Germinal center (tissue), 1 donor: ENCODE measurements at regions not wholly inside any gene's neighbourhood (a gene's known extent, or its start where the extent isn't known, plus 50 kb on each side); places are given as distances from the start of the nearest gene placed in this dataset.
"Not testable (repeated sequence)": the region's sequence is repeated elsewhere in the genome, so short reads cannot be mapped to it uniquely, and the experiment has no call there.

Experiments
- DNase-seq: peaks from one replicate; pipeline ENCODE4 v3.0.0; 2012; ENCODE audit warnings: mixed read lengths, low spot score

DNA sequence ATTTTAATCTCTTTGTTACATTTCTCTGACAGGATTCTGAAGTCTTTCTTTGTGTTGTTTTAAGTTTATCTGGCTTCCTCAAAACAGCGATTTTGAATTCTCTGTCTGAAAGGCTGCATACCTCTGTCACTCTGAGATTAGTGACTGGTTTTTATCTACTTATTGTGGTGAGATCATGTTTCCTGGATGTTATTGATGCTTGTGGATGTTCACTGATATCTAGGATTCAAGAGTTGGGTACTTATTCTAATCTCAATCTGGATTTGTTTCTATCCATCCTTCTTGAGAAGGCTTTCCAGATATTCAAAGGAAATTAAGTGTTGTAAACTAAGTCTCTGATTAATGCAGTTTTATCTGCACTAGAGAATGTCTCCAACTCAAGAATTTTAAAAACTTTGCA lies 1076.1 kb upstream of the ADGRB3 start:
- no peak for DNase-seq

DNA sequence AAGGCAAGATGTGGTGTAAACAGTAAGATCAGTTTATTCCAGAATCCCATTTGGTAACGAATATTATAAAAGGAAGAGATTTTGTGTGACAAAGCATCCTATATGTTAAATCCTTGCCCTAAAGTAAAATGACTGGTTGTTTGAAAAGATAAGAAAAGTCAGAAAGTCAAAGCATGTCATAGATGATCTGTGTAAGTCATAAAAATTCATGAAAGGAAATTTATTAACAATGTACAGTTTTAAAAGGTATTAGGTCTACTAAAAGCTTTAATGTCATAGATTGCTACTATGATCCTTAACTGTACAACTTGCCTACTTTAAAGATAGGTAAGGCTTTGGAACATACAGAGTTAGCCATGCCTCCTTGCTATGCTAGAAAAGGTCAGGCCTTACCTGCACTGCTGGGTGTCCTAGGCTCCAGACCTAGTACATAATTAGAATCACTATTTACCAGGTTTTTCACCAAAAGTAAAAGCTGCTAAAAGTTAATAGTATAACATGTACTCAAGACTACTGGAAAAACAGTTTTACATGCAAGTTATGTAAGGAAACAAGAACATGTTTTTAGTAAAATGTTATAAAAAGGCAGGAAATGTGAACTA lies 1090.1 kb upstream of the ADGRB3 start:
- no peak for DNase-seq

DNA sequence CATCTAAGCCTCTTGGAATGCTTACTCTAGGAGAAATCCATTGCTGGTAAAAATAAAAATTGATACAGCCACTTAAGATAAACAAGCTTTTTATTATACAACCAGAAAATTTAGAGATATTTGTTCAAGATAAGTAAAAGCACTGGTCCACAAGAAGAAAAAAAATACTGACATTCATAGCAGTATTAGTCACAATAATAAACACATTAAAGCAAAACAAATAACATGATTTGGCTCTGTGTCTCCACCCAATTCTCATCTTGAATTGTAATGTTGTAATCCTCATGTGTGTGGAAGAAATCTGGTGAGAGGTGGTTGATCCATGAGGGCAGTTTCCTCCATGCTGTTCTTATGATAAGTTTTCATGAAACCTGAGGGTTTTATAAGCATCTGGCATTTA lies 1093.5 kb upstream of the ADGRB3 start:
- DNase-seq: no peak

DNA sequence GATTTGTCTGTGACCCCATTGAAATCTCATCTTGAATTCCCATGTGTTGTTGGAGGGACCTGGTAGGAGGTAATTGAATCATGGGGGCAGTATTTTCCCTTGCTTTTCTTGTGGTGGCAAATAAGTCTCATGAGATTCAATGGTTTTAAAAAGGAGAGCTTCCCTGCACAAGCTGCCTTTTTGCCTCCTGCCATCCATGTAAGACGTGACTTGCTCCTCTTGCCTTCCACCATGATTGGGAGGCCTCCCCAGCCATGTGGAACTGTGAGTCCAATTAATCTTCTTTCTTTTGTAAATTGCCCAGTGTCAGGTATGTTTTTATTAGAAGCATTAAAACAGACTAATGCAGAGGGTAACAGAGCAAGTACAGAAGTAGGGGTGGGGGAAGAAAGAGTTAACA lies 1097.0 kb upstream of the ADGRB3 start:
- DNase-seq: no peak

DNA sequence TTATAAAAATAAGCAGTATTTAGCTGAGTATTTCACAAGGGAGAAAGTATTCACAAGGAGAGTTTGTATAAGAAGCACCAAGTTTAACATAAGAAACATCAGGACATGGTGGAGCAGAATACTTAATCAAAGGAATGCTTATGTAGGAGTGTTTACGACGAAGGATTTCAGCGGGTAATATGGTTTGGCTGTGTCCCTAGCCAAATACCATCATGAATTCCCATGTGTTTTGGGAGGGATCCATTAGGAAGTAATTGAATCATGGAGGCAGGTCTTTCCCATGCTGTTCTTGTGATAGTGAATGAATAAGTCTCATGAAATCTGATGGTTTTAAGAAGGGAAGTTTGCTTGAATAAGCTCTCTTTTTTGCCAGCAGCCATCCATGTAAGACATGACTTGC lies 1099.1 kb upstream of the ADGRB3 start:
- no peak for DNase-seq

DNA sequence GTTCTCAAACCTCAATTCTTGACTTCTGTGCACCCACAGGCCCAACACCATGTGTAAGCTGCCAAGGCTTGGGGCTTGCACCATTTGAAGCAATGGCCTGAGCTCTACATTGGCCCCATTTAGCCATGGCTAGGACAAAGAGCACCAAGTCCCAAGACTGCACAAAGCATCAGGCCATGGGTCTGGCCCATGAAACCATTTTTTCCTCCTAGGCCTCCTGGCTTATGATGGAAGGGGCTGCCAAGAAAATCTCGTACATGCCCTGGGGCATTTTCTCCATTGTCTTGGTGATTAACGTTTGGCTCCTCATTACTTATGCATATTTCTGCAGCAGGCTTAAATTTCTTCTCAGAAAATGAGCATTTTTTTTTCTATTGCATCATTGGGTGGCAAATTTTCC lies 1128.7 kb upstream of the ADGRB3 start:
- no peak for DNase-seq

DNA sequence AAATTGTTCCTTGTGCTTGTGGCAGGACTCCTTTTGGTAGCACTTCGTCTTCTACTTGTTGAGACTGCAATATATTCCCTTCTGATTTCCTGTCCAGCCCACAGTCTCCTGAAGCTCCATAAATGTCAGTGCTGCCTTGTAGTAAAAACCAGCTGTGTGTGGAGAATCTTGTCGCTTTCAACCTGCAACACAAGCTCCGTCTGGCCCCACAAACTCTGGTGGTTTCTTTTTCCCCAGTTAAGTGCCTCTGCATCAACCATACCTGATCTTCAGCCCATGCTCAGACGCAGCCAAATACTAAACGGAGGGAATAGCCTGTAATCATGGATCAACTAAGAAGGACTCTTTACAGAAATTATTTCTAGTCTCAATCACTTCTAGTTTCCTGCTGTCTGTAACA lies 1133.3 kb upstream of the ADGRB3 start:
- DNase-seq: no peak

DNA sequence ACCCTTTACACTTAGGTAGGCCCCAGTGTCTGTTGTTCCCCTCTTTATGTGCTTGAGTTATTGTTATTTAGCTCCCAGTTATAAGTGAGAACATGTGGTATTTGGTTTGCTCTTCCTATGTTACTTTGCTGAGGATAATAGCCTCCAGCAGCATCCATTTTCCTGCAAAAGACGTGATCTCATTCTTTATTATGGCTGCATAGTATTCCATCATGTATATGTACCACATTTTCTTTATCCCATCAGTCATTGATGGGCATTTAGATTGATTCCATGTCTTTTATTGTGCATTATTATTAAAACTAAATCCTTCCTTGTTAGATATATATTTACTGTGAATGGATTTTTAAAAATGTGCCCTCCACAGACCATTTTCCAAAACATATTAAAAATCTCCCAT lies 1137.3 kb upstream of the ADGRB3 start:
- DNase-seq: no peak

DNA sequence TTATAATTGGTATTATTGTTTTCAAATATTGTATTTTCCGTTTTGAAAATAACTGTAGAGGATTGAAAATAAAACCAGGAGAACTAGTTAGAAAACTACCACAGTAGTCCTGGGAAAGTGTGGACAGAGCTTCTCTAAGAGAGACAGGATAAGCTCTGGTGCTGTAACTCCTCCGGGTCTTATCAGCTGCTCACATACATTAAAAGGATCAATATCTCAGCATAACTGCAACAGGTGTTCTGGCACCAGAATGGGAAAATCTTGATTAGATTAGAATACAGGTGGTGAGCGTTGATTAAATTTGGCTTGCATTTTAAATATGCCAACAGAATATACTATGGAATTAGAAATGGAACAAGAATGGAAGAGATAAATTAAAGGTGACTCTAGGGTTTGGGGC lies 1138.9 kb upstream of the ADGRB3 start:
- no peak for DNase-seq

DNA sequence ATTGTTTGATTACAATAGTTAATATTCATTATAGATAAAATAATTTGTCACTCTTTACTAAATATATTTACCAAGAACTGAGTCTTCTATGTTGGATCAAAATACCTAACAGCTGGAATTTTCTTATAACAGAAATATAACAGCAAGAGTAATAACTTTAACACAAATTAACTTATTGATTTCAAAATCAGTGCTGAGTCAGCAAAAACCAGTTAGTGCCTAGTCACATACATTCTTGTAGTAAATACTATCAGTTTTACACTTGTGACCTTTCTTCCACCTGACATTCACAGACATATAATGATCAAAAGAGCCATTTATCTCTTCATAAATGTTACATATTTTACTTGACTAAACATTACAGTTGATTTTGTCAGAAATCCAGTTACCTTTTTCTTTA lies 1141.4 kb upstream of the ADGRB3 start:
- no peak for DNase-seq

DNA sequence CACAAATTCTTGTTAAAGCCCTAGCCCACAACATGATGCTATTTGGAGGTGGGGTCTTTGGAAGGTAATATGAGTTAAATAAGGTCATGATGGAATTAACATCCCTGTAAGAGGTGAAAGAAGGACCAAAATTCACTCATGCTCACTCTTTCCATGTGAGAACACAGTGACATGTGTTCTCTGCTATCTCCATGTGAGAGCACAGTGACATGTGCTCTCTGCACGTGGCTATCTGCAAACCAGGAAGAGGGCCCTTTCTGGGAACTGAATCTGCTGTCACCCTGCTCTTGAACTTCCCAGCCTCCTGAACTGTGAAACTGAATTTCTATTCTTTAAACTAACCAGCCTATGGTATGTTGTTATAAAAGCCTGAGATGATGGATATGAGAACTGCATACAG lies 1159.4 kb upstream of the ADGRB3 start:
- DNase-seq: no peak

DNA sequence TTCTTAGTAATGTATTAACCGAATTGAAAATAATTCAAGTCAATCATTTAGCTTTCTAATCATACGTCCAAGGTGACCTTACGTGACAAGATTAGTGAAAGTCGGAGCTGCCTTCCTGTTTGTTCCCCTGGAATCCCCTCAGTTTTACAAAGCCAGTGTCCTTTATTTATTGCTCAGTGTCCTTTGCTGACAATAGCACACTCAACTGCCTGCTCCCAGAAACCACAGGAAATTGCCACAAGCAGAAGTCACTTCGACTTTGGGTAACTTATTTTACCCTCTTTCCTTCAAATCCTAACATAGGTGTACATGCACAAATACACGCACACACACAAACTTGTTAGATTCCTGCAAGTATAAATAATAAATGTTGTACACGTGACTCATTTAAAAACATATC lies 1167.7 kb upstream of the ADGRB3 start:
- no peak for DNase-seq

DNA sequence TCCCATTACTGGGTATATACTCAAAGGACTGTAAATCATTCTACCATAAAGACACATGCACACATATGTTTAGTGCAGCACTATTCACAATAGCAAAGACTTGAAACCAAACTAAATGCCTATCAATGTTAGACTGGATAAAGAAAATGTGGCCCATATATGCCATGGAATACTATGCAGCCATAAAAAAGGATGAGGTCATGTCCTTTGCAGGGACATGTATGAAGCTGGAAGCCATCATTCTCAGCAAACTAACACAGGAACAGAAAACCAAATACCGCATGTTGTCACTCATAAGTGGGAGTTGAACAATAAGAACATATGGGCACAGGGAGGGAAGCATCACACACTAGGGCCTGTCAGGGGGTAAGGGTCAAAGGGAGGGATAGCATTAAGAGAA lies 1172.4 kb upstream of the ADGRB3 start:
- DNase-seq: not testable (repeated sequence)

DNA sequence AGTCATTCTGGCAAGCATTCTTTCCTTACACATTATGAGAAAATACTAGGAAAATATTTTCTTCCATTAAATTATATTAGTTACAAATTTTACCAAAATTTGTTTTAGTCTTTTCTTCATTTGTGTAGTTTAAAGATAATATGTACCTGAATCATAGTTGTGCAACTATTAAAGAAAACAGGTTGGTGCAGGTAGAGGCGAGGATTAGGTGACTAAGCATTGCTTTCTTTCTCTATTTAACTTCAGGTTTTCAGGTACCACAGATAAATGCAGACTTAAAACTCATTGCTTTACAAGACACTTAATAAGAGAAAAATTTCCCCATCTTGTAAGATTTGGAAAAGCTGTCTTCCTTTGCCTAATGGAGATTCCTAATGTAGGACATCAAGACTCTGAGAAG lies 1175.5 kb upstream of the ADGRB3 start:
- DNase-seq: no peak

DNA sequence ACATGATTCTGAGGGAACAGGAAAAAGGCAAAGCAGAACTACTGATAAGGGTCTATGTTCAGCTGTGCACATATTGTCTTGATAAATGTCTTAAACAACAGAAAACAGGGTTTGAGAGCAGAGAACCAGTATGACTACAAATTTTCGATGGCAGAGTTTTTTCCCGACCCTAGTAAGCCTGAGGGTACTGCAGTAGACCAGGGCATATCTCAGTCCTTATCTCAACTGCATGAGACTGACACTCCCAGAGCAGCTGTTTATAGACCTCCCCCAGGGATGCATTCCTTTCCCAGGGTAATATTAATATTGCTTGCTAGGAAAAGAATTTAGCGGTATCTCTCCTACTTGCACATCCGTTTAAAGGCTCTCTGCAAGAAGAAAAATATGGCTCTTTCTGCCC lies 1176.8 kb upstream of the ADGRB3 start:
- DNase-seq: no peak

DNA sequence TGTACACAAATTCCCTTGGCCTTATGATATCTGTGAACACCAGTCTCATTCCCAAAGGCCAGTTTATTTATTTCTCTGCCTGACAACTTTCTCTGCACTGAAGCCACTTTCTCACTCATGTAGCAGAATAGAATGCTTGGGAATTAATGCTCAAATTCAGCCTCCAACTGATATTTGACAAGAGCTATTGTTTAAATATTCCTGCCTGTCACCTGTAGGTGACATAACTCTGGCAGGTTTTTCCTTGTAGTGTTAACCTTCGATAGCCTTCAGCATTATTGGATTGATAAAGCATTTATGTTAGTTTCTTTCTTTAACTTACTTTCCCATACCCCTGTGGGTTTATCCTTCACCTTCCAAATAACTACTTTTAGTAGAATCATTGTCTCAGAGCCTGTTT lies 1183.2 kb upstream of the ADGRB3 start:
- DNase-seq: no peak

DNA sequence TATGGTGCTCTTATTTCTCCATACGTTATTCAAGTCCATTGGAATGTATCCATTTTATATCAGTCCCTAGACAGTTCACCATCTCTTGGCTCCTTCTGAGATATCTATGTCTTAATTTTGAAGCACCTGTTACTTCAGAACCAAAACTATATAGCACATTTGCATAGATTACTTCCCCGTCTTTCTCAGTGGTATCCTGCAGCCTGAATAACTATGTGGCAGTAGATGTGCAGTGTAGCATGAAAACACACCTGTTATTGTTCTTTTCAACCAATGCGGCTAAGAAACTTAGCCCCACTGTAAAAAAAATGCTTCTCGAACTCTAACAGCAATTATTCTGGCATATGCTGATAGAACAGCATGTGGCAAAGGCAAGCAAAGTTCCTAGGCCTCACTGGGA lies 1184.4 kb upstream of the ADGRB3 start:
- no peak for DNase-seq

DNA sequence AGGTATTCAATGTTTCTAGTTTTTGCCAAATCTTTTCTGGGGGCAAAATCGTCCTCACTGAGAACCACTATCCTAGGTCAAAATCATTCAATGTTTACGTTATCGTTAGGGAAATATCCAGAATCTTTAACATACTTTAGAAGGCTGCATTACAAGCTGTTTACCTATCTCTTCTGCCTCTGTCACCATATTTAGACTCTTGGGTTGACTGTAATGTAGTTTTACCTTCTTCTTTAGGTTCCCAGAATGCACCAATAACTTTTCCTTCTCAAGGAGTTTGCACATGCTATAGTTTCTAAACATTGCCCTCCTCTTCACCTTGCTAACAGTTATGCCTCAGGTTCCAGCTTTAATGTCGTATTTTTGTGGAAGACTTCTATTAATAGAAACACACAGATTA lies 1185.5 kb upstream of the ADGRB3 start:
- no peak for DNase-seq

DNA sequence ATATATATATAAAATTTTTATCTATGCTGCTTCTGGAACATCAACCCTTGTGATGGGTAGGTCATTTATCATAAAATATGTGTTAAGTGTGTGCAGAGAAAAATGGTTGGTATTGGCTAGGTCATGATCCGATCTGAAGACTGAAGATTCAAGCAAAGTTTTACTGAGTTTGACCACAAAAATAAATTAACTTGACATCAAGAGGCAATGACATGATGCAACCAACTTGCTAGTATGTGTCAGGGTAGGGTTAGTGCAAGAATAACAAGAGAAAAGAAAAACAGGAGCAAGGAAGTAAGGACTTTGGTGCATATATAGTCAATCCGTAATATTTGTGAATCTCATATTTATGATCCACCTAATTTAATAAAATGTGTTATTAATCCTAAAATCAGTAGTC lies 1202.0 kb upstream of the ADGRB3 start:
- no peak for DNase-seq

DNA sequence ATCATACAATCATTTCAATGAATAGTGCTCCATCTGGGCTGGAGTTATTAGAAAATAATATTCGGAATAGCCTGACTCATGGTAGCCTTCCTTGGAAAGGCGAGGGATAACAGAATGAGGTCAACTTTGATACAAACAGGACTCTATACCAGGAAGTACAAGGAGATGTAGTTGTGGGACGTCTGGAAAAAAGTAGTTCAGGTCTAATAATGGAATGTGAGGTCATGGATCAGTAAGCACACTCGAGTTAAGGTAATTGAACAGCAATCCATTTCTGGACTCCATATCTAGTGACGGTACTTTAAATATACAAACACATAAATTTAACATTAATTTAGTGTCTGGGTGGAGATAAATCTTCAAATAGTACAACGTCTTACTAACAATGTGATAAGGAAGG lies 1204.0 kb upstream of the ADGRB3 start:
- no peak for DNase-seq

DNA sequence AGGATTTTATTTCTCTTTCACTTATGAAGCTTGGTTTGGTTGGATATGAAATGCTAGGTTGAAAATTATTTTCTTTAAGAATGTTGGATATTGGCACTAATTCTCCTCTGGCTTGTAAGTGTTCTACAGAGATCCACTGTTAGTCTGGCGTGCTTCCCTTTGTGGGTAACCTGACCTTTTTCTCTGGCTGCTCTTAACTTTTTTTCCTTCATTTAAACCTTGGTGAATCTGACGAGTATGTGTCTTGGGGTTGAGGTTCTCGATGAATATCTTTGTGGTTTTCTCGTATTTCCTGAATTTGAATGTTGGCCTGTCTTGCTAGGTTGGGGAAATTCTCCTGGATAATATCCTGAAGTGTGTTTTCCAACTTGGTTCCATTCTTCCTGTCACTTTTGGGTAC lies 1208.4 kb upstream of the ADGRB3 start:
- DNase-seq: not testable (repeated sequence)

DNA sequence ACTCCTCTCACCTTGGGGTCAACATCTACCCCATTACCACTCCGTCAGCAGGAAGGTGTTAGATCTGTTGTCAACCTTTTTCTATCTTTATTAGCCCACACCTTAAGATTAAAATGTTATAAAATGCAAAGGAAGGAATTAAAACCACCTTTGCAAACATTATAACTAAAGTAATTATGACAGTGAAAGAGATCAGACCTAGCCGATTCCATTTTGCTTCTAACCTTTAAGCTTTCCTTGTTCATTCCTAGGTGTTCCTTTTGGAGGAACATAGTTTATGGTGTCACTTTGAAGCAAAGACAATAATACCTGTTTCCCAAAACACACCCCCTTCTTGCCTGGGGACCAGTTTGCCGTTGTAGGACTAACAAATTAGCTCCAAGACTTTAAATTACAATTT lies 1223.0 kb upstream of the ADGRB3 start:
- DNase-seq: no peak

DNA sequence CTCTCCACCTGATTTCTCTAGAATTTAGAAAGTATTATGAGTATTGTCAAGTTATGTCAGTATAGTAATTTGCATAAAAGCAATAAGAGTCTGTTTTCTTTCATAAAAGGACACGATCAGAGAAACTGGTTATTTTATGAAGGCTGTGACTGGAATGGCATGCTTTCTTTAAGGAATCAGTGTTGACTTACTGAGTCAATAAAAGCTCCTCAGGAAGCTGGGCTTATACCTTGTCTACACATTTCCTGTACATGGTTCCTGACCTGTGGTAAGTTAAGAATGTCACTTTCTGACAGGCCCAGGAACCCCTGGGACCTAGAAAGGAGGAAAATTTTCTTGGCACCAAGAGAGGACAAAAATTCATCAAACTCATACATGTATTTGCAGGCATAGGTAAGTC lies 1224.0 kb upstream of the ADGRB3 start:
- no peak for DNase-seq

DNA sequence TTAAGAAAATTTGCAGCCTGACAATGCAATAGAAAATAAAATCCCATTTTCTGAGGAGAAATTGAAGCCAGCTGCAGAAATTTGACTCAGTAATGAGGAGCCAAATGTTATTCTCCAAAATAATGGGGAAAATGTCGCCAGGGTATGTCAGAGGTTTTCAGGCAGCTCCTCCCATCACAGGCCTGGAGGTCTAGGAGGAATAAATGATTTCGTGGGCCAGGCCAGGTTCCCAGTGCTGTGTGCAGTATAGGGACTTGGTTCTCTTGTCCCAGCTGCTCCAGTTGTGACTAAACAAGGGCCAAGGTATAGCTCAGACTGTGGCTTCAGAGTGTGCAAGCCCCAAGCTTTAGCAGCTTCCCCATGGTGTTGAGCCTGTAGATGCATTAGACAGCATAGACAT lies 1240.8 kb upstream of the ADGRB3 start:
- no peak for DNase-seq

DNA sequence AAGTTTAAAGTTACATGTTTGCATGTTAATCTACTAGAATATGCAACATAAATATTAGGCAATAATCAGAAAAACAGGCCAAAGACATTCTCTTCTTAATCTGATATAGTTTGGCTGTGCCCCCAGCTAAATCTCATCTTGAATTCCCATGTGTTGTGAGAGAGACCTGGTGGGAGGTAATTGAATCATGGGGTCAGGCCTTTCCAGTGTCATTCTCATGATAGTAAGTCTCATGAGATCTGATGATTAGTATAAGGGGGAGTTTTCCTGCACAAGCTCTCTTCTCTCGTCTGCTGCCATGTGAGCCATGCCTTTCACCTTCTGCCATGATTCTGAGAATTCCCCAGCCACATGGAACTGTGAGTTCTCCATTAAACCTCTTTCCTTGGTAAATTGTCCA lies 1241.7 kb upstream of the ADGRB3 start:
- DNase-seq: no peak
